KMS-11 (cell line): ENCODE measurements at regions not wholly inside any gene's neighbourhood (a gene's known extent, or its start where the extent isn't known, plus 50 kb on each side); places are given as distances from the start of the nearest gene placed in this dataset.

ENCODE experiments used
- H2AFZ ChIP-seq: fragments of 200-600 bp; sonication (generic); 2 replicates; pipeline ENCODE4 v1.6.1; 2016; ENCODE audit warnings: antibody characterized with exemption, mixed run types, low read depth
- H3K27ac ChIP-seq: fragments of 200-600 bp; sonication (generic); 2 replicates; pipeline ENCODE4 v1.6.1; 2016; ENCODE audit warnings: mild to moderate bottlenecking, mixed run types
- H3K27me3 ChIP-seq: fragments of 200-600 bp; sonication (generic); 2 replicates; pipeline ENCODE4 v1.6.1; 2017; ENCODE audit warnings: mild to moderate bottlenecking, low read depth, mixed run types, moderate library complexity; ENCODE audit not compliant: insufficient read depth
- H3K36me3 ChIP-seq: fragments of 200-600 bp; sonication (generic); 2 replicates; pipeline ENCODE4 v1.6.1; 2017; ENCODE audit warnings: mild to moderate bottlenecking, mixed run types; ENCODE audit not compliant: insufficient read depth
- H3K4me1 ChIP-seq: fragments of 200-600 bp; sonication (generic); 2 replicates; pipeline ENCODE4 v1.6.1; 2016; ENCODE audit warnings: mild to moderate bottlenecking, low read depth, mixed run types; ENCODE audit not compliant: poor library complexity, severe bottlenecking
- H3K4me2 ChIP-seq: fragments of 200-600 bp; sonication (generic); 2 replicates; pipeline ENCODE4 v1.7.0; 2016; ENCODE audit warnings: mild to moderate bottlenecking, mixed run types
- H3K4me3 ChIP-seq: fragments of 200-600 bp; sonication (generic); IDR thresholded peaks from 2 replicates; pipeline ENCODE4 v1.6.1; 2017; ENCODE audit warnings: low read depth, low read length, mixed read lengths; ENCODE audit not compliant: insufficient read depth
- H3K79me2 ChIP-seq: fragments of 200-600 bp; sonication (generic); 2 replicates; pipeline ENCODE4 v1.6.1; 2016; ENCODE audit warnings: low read depth, mixed run types; ENCODE audit not compliant: insufficient read depth
- H3K9ac ChIP-seq: fragments of 200-600 bp; sonication (generic); 2 replicates; pipeline ENCODE4 v1.6.1; 2016; ENCODE audit warnings: mild to moderate bottlenecking, mixed run types
- H4K20me1 ChIP-seq: fragments of 200-600 bp; sonication (generic); 2 replicates; pipeline ENCODE4 v1.6.1; 2016; ENCODE audit warnings: mild to moderate bottlenecking, mixed run types; ENCODE audit not compliant: insufficient read depth
- CTCF ChIP-seq: fragments of 200-600 bp; sonication (generic); conservative IDR thresholded peaks from 2 replicates; pipeline ENCODE4 v1.6.1; 2017; ENCODE audit warnings: low read depth, mild to moderate bottlenecking, antibody characterized with exemption, low read length, moderate library complexity, mixed read lengths

GRCh38 chr9:90027296-90027790 lies 422.5 kb downstream of the GADD45G start:
- no peak overlapping the region for H2AFZ ChIP-seq
- no peaks in the 10 kb centered on the region for H3K36me3 ChIP-seq
- no peaks in the 10 kb centered on the region for H3K27me3 ChIP-seq
- no peak overlapping the region for H3K4me3 ChIP-seq
- no peak overlapping the region for H3K9ac ChIP-seq
- TF ChIP-seq CTCF, result no peak
- no peaks in the 10 kb centered on the region for H3K4me1 ChIP-seq
- no peak overlapping the region for H3K27ac ChIP-seq
- H3K4me2 ChIP-seq, result no peak overlapping the region
- H3K79me2 ChIP-seq, result no peaks in the 10 kb centered on the region
- H4K20me1 ChIP-seq, result no peaks in the 10 kb centered on the region

- no peak overlapping the region for H3K4me3 ChIP-seq
- H2AFZ ChIP-seq, result no peak overlapping the region
- H3K27me3 ChIP-seq, result no peaks in the 10 kb centered on the region
- no peaks in the 10 kb centered on the region for H3K4me1 ChIP-seq
- TF ChIP-seq CTCF, result no peak
- H3K9ac ChIP-seq, result no peak overlapping the region
- H3K27ac ChIP-seq, result no peak overlapping the region
- H3K36me3 ChIP-seq, result no peaks in the 10 kb centered on the region
- H3K4me2 ChIP-seq, result no peak overlapping the region
- no peaks in the 10 kb centered on the region for H3K79me2 ChIP-seq
- H4K20me1 ChIP-seq, result no peaks in the 10 kb centered on the region
Observed at GRCh38 chr9:90029386-90029785, 424.6 kb downstream of the GADD45G start.

- no peaks in the 10 kb centered on the region for H3K79me2 ChIP-seq
- no peaks in the 10 kb centered on the region for H3K27me3 ChIP-seq
- no peak overlapping the region for H3K9ac ChIP-seq
- no peak overlapping the region for H3K4me2 ChIP-seq
- no peaks in the 10 kb centered on the region for H4K20me1 ChIP-seq
- no peaks in the 10 kb centered on the region for H3K4me1 ChIP-seq
- TF ChIP-seq CTCF, result no peak
- H2AFZ ChIP-seq, result no peak overlapping the region
- no peak overlapping the region for H3K4me3 ChIP-seq
- H3K36me3 ChIP-seq, result no peaks in the 10 kb centered on the region
- H3K27ac ChIP-seq, result no peak overlapping the region
Observed at GRCh38 chr9:90029996-90030395, 425.2 kb downstream of the GADD45G start.

- no peaks in the 10 kb centered on the region for H3K79me2 ChIP-seq
- H3K27ac ChIP-seq, result no peak overlapping the region
- TF ChIP-seq CTCF, result no peak
- H3K4me1 ChIP-seq, result no peaks in the 10 kb centered on the region
- H3K36me3 ChIP-seq, result no peaks in the 10 kb centered on the region
- H4K20me1 ChIP-seq, result no peaks in the 10 kb centered on the region
- no peaks in the 10 kb centered on the region for H3K27me3 ChIP-seq
- H3K4me2 ChIP-seq, result no peak overlapping the region
- no peak overlapping the region for H3K9ac ChIP-seq
- H3K4me3 ChIP-seq, result no peak overlapping the region
- H2AFZ ChIP-seq, result no peak overlapping the region
Observed at GRCh38 chr9:90032296-90033027, 427.6 kb downstream of the GADD45G start.
